ENCODE measurements at regions not wholly inside any gene's neighbourhood (a gene's known extent, or its start where the extent isn't known, plus 50 kb on each side); places are given as distances from the start of the nearest gene placed in this dataset.

- TF ChIP-seq CTCF (IDR thresholded peaks at IDR 0.05) (no peak), ZFX (IDR thresholded peaks at IDR 0.05; ENCODE audit: borderline replicate concordance) (no peak)
Observed at GRCh38 chr5:58117542-58117941, 342.3 kb downstream of the PLK2 start.

Data from 22Rv1 (cell line).